Iris pigment epithelial cell (primary cell): ENCODE measurements at regions not wholly inside any gene's neighbourhood (a gene's known extent, or its start where the extent isn't known, plus 50 kb on each side); places are given as distances from the start of the nearest gene placed in this dataset.

Source experiments
- DNase-seq: peaks from one replicate; pipeline ENCODE4 v3.0.0-alpha.2; 2011; ENCODE audit warnings: low read depth

GRCh38 chr3:94709249-94709902, 646.5 kb downstream of the NSUN3 start:
- DNase-seq = no peak

GRCh38 chr3:94714194-94714593, 651.3 kb downstream of the NSUN3 start:
- no peak for DNase-seq

- DNase-seq = no peak
These were observed 653.6 kb downstream of the NSUN3 start for GRCh38 chr3:94716326-94717018.

- no peak for DNase-seq
These were observed 671.3 kb downstream of the NSUN3 start for GRCh38 chr3:94734206-94734605.

GRCh38 chr3:94735354-94735753, 672.5 kb downstream of the NSUN3 start:
- no peak for DNase-seq

- DNase-seq = no peak
These were observed 674.3 kb downstream of the NSUN3 start for GRCh38 chr3:94737116-94737515.

DNA sequence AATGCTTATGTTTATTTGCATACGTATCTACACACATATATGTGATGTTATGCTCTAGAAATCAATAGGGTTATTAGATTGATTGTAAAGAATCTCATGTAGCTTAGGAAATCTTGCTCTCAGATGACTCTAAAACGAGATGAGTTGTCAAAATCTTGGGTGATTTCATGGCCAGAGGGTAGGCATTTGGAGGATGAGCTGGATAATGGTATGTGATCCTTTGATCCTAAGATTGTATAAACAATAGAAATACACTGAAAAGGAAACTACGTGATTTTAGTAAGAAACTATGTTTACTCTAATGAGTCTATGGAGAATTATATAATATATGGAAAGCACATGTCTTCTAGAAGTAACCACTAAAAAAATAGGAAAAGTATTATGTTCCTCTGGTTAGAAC, 676.6 kb downstream of the NSUN3 start:
- DNase-seq = no peak

DNA sequence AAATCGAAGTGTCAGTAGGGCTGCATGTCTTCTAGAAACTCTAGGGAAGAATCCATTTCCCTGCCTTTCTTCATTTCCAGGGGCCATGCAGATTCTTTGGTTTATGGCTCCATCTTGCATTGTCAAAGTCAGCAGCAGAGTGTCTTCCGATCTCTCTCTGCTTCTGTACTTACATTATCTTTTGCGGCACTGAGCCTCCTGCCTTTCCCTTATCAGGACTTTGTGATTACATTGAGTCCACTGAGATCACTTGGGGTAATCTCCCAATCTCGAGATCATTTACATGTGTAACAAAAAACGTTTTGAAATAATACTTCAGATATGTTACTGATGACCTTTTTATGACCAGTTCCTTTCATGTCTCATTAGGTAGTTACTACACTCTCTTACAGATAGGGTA, 695.9 kb downstream of the NSUN3 start:
- no peak for DNase-seq

GRCh38 chr3:94772402-94772801, 709.5 kb downstream of the NSUN3 start:
- DNase-seq = no peak

GRCh38 chr3:94775746-94776145, 712.9 kb downstream of the NSUN3 start:
- no peak for DNase-seq

DNA sequence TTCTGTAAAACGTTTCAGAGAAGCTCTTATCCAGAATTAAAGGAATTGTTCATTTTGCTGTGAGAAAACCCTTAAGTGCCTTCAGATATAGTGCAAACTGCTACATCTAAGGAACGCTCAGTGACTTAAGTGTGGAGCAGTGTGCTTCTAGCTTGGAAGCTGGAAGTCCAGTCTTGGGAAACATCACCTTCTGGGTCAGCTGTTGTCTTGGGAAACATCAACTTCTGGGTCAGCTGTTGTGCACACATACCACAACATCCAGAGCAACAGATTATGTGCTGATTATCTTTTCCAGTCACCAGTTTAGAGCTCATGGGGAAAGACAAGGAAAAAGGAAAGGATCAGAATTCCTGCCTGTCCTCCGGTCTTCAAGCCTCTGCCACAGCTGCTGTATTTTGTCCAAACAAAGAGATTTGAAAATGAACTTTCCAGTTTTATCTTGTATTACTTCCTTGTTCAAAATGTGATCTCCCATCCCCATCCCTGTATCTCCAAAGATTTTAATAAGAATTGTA, 713.6 kb downstream of the NSUN3 start:
- DNase-seq = no peak

DNA sequence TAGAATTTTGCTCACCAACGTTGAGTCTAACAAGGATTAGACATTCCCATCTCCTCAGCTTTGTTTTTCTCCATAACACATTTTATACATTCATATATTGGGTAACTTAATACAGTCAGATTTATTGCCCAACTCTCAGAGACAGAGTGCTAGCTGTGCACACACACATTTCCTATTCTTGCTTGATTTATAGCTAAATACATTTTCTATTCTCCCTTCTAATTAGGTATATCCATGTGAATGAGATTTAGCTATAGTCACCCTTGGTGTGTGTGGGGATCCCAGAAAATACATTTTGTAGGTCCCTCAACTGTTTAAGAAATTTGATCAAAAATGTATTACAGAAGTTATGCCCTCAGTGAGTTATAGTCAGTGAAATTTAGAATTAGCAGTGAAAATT, 715.4 kb downstream of the NSUN3 start:
- DNase-seq = no peak

DNA sequence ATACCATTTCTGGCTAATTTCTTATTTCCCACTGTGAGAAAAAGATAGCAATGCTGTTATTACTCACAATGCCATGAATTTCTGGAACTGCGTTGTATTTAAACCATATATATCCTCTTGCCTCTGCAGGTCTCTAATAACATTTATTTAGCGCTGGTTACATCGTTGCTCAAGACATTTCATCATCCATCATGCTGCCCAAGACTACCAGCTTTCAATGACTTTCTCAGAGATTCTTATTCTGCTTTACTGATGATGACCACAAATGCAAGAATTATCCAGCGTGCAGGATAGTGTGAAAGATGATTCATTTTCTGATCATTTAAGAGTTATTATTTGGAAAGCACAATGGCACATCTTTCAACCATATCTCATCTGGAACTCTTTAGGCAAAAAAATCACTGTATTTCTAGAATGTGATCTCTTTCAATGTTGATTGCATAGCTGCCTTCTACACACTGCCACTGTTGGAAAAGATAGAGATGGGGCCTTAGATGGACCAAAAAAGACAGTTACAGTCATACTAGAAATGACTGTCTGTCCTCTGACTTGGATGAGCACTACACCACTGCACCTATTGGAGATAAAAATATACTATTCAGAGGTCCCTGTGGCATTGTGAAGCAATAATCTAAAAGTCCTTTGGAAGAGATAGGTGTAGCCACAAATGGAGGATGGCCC, 716.1 kb downstream of the NSUN3 start:
- no peak for DNase-seq

DNA sequence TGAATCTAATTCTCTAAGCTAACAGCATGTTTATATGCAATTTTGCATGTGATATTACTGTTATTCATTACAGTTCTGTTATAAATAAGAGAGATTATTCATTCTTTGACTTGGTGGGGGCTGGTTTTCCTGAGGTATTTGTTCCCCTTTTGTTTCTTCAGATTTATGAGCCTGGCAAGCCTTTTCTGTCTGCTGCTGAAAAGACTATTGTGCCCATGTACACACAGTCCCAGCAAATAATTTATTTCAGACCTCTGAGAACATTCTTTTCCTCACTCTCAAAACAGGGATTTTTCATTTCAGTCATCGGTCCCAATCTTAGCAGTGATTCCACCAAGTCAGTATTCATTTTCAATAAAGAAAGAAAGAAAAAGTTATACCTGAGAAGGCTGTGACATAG, 716.8 kb downstream of the NSUN3 start:
- DNase-seq = no peak

- DNase-seq = no peak
These were observed 721.4 kb downstream of the NSUN3 start for GRCh38 chr3:94784274-94784673.

GRCh38 chr3:94787066-94787465, 724.2 kb downstream of the NSUN3 start:
- DNase-seq = no peak

- no peak for DNase-seq
These were observed 724.9 kb downstream of the NSUN3 start for GRCh38 chr3:94787734-94788270.

- DNase-seq = no peak
These were observed 731.7 kb downstream of the NSUN3 start for GRCh38 chr3:94794563-94794962.

DNA sequence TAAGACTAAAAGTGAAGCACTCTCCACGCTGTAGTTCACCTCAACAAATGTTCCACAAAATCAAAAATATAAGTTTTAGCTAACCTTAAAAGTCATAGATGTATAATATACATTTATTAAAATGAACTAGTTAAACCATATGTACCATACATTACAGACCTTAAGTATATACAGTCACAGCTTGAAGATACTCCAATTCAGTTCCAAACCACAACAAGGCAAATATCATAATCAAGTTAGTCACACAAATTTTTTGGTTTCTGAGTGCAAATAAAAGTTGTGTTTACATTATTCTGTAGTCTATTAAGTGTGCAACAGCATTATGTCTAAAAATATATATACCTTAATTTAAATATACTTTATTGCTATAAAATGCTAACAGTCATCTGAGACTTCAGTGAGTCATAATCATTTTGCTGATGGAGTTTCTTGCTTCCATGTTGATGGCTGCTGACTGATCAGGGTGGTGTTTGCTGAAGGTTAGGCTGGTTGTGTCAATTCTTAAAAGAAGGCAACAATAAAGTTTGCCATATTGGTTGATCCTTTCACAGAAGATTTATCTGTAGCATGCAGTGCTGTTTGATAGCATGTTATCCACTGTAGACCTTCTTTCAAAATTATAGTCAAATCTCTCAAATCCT, 736.7 kb downstream of the NSUN3 start:
- no peak for DNase-seq

GRCh38 chr3:94811836-94812235, 749.0 kb downstream of the NSUN3 start:
- no peak for DNase-seq

DNA sequence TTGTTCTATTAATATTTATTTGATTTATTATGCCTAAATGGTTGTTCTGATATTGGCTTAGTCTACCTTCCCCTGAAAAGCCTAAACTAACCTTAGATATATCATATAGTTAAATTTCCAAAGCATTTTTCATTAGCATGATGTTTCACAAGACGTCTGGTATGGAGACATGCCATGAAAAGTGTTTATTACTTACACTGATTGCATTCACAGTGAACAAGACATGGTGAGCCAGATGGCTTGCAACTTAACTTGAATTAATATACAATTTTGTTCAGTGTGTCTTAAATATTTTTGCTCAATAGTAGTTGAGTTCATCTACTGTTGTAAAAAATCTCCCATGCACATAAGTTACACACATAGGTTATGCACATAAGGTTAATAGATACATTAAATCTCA, 758.4 kb downstream of the NSUN3 start:
- no peak for DNase-seq

DNA sequence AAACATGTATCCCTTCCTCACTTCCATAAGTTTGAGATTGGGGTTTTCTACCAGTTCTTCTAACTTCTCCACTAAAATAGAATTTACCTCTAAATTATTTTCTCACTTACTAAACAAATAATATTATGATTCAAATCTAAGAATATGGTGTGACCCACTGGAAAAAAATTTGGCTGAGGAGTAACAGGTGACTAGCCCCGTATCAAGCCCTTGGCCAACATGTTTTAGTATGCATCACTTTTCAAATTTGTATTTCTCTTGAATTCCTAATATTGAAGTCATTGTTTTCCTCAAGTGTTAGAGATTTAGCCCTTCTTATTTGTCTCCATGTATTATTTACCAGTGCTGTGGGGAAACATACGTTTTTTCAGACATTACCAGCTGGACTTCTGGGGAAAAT, 759.4 kb downstream of the NSUN3 start:
- DNase-seq = no peak
